Skeletal muscle tissue (tissue), 3 donors: ENCODE measurements at regions not wholly inside any gene's neighbourhood (a gene's known extent, or its start where the extent isn't known, plus 50 kb on each side); places are given as distances from the start of the nearest gene placed in this dataset.
"Not testable (repeated sequence)": the region's sequence is repeated elsewhere in the genome, so short reads cannot be mapped to it uniquely, and the experiment has no call there.

ENCODE experiments used
- H3K27ac ChIP-seq: one replicate; pipeline ENCODE4 v1.7.0; 2013; ENCODE audit warnings: mild to moderate bottlenecking, low read depth, low read length, inconsistent platforms
- H3K27me3 ChIP-seq, 3 donors: one replicate each; pipeline ENCODE4 v1.7.0; 2013; ENCODE audit warnings: low read length in 3 of 3; ENCODE audit not compliant: control insufficient read depth in 3 of 3, insufficient read depth in 3 of 3
- H3K36me3 ChIP-seq, 3 donors: one replicate each; pipeline ENCODE4 v1.7.0; 2013; ENCODE audit warnings: low read length in 3 of 3; ENCODE audit not compliant: control insufficient read depth in 3 of 3, insufficient read depth in 3 of 3
- H3K4me1 ChIP-seq, 3 donors: one replicate each; pipeline ENCODE4 v1.7.0; 2013; ENCODE audit warnings: low read length in 3 of 3, mild to moderate bottlenecking in 3 of 3; ENCODE audit not compliant: control insufficient read depth in 3 of 3, insufficient read depth in 3 of 3
- H3K4me3 ChIP-seq, 3 donors: one replicate each; pipeline ENCODE4 v1.7.0; 2013; ENCODE audit warnings: low read length in 3 of 3
- H3K9ac ChIP-seq, 3 donors: one replicate each; pipeline ENCODE4 v1.7.0; 2013; ENCODE audit warnings: low read length in 3 of 3, mild to moderate bottlenecking in 3 of 3, moderate library complexity in 2 of 3, low read depth in 1 of 3
- H3K9me3 ChIP-seq, 3 donors: one replicate each; pipeline ENCODE4 v1.7.0; 2013; ENCODE audit warnings: low read length in 3 of 3; ENCODE audit not compliant: control insufficient read depth in 3 of 3
- donor health status: Osteomylitis.

GRCh38 chr9:106035806-106036205 is 341.5 kb downstream of the TMEM38B start:
- Histone ChIP-seq H3K4me3 (no peak overlapping the region), H3K27ac (no peak overlapping the region), H3K36me3 (no peaks in the 10 kb centered on the region), H3K4me1 (peaks cover 0 to 5% (median 0%) of the 10 kb centered on the region in 3 donors), H3K9ac (no peak overlapping the region), H3K9me3 (no peaks in the 10 kb centered on the region), H3K27me3 (no peaks in the 10 kb centered on the region)

GRCh38 chr9:106038266-106039001 is 344.1 kb downstream of the TMEM38B start:
- Histone ChIP-seq H3K9ac (no peak overlapping the region), H3K27ac (no peak overlapping the region), H3K4me1 (peaks cover 0 to 5% (median 0%) of the 10 kb centered on the region in 3 donors), H3K36me3 (no peaks in the 10 kb centered on the region), H3K4me3 (no peak overlapping the region), H3K9me3 (no peaks in the 10 kb centered on the region), H3K27me3 (no peaks in the 10 kb centered on the region)

- Histone ChIP-seq H3K9me3 (no peaks in the 10 kb centered on the region), H3K4me3 (no peak overlapping the region), H3K27ac (no peak overlapping the region), H3K36me3 (no peaks in the 10 kb centered on the region), H3K4me1 (peaks cover 0 to 5% (median 0%) of the 10 kb centered on the region in 3 donors), H3K27me3 (no peaks in the 10 kb centered on the region), H3K9ac (no peak overlapping the region)
Measured at GRCh38 chr9:106039151-106039935, 345.0 kb downstream of the TMEM38B start.

GRCh38 chr9:106041920-106042319 is 347.6 kb downstream of the TMEM38B start:
- not testable (repeated sequence) for H3K9ac ChIP-seq, H3K27ac ChIP-seq, H3K9me3 ChIP-seq, H3K36me3 ChIP-seq, H3K4me1 ChIP-seq, H3K4me3 ChIP-seq, H3K27me3 ChIP-seq

- Histone ChIP-seq H3K9me3 (peaks cover 0 to 3% (median 0%) of the 10 kb centered on the region in 3 donors), H3K27me3 (no peaks in the 10 kb centered on the region), H3K4me1 (no peaks in the 10 kb centered on the region), H3K4me3 (no peak overlapping the region), H3K9ac (no peak overlapping the region), H3K27ac (no peak overlapping the region), H3K36me3 (no peaks in the 10 kb centered on the region)
Measured at GRCh38 chr9:106051545-106051944, 357.2 kb downstream of the TMEM38B start.

GRCh38 chr9:106052166-106052565 is 357.8 kb downstream of the TMEM38B start:
- Histone ChIP-seq H3K36me3 (no peaks in the 10 kb centered on the region), H3K27me3 (no peaks in the 10 kb centered on the region), H3K27ac (no peak overlapping the region), H3K9me3 (peaks cover 0 to 3% (median 0%) of the 10 kb centered on the region in 3 donors), H3K4me1 (no peaks in the 10 kb centered on the region), H3K4me3 (no peak overlapping the region), H3K9ac (no peak overlapping the region)

GRCh38 chr9:106052735-106053134 is 358.4 kb downstream of the TMEM38B start:
- H3K27ac ChIP-seq, result no peak overlapping the region
- H3K4me3 ChIP-seq, result no peak overlapping the region
- peaks cover 0 to 3% (median 0%) of the 10 kb centered on the region in 3 donors for H3K9me3 ChIP-seq
- no peaks in the 10 kb centered on the region for H3K27me3 ChIP-seq
- no peak overlapping the region for H3K9ac ChIP-seq
- H3K4me1 ChIP-seq, result no peaks in the 10 kb centered on the region
- no peaks in the 10 kb centered on the region for H3K36me3 ChIP-seq

- H3K36me3 ChIP-seq, result no peaks in the 10 kb centered on the region
- H3K4me1 ChIP-seq, result no peaks in the 10 kb centered on the region
- no peak overlapping the region for H3K9ac ChIP-seq
- no peak overlapping the region for H3K4me3 ChIP-seq
- H3K9me3 ChIP-seq, result no peaks in the 10 kb centered on the region
- no peaks in the 10 kb centered on the region for H3K27me3 ChIP-seq
- H3K27ac ChIP-seq, result no peak overlapping the region
Measured at GRCh38 chr9:106056328-106056727, 362.0 kb downstream of the TMEM38B start.

GRCh38 chr9:106058460-106058859 is 364.1 kb downstream of the TMEM38B start:
- no peaks in the 10 kb centered on the region for H3K9me3 ChIP-seq
- no peaks in the 10 kb centered on the region for H3K4me1 ChIP-seq
- H3K9ac ChIP-seq, result no peak overlapping the region
- H3K27me3 ChIP-seq, result no peaks in the 10 kb centered on the region
- H3K4me3 ChIP-seq, result no peak overlapping the region
- H3K36me3 ChIP-seq, result no peaks in the 10 kb centered on the region
- no peak overlapping the region for H3K27ac ChIP-seq

- no peak overlapping the region for H3K27ac ChIP-seq
- H3K4me1 ChIP-seq, result no peaks in the 10 kb centered on the region
- no peaks in the 10 kb centered on the region for H3K9me3 ChIP-seq
- H3K9ac ChIP-seq, result no peak overlapping the region
- H3K27me3 ChIP-seq, result no peaks in the 10 kb centered on the region
- H3K36me3 ChIP-seq, result no peaks in the 10 kb centered on the region
- H3K4me3 ChIP-seq, result no peak overlapping the region
Measured at GRCh38 chr9:106059886-106060285, 365.5 kb downstream of the TMEM38B start.
